ENCODE measurements at regions not wholly inside any gene's neighbourhood (a gene's known extent, or its start where the extent isn't known, plus 50 kb on each side); places are given as distances from the start of the nearest gene placed in this dataset.

GRCh38 chr15:69868756-69869155, 229.0 kb downstream of the TLE3 start:
- TF ChIP-seq CTCF (IDR thresholded peaks at IDR 0.05) (no peak), ZFX (IDR thresholded peaks at IDR 0.05; ENCODE audit: borderline replicate concordance) (no peak)

All from 22Rv1 (cell line).